ENCODE measurements at regions not wholly inside any gene's neighbourhood (a gene's known extent, or its start where the extent isn't known, plus 50 kb on each side); places are given as distances from the start of the nearest gene placed in this dataset.
"Not testable (repeated sequence)": the region's sequence is repeated elsewhere in the genome, so short reads cannot be mapped to it uniquely, and the experiment has no call there.

DNA sequence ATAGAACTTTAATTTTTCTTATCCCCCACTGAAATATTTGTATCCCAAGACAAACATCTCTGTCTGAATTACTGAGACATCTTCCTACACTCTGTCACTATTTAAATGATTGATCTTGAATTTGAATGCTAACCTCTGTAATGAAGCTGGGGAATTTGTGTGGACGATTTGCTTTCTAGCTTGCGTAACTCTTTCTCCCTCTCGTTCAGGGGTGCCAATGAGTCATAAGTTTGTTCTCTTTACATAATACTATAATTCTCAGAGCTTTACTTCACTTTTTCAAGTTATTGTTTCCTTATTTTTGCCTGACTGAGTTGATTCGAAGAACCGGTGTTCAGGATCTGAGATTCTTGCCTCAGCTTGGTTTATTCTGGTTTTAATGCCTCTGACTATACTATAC lies 783.3 kb upstream of the CADM2 start:
- no peak for DNase-seq (ENCODE audit: insufficient read length, low spot score)
- FAIRE-seq = no peak

DNA sequence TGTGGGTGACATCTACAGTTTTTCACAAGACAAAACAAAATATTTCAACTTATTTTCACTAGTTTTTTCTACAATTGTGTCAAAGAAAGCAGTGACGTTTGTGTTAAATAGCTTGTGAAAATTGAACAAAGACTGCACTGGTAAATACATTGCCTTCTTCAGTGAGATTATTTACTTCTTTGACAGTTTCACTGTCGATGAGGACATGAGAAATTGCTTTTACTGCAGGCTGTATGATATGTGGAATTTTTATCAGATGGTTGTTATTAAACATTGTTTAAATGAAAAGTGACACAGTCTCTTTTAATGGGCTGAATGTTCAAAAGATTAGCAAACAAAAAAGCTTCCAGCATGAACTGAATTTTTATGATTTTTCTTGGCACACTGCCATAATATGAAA lies 773.9 kb upstream of the CADM2 start:
- FAIRE-seq (no peak), DNase-seq (ENCODE audit: insufficient read length, low spot score) (peak; percentile 1)

DNA sequence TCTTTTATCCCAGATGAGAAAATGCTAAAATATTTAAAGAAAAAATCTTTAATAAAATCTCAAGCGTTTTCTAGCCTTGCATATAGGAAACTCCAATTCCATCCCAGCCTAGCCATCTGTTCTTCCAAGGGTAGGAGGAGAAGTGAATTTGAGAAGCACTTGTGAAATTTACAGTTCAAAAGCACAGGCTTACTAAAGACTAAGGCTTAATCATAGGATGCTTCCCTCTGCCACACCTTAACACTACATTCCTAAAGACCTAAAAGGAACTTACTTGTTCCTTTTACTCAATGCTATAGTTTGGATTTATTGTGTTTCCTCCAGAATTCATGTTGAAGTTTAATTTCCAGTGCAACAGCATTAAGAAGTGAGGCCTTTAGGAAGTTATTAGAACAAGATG lies 764.8 kb upstream of the CADM2 start:
- no peak for DNase-seq (ENCODE audit: insufficient read length, low spot score)
- FAIRE-seq = no peak

DNA sequence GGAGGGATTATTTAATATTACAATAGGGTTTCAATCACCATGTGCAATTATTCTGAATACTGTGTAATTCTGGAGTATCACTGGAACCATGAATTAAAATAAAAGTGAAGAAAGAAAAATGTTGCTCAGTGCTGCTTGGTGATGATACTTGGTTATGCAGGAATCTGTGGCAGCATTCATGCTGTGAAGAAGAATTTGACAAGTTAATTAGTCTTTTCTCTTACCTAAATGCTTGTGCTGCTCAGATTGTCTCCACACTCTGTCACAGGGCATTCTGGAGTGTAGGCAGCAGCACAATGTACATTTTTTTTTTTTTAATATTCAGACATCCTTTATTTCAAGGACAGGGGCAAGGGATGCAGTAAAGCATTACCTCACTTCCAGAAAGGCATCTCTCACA lies 749.3 kb upstream of the CADM2 start:
- no peak for FAIRE-seq
- DNase-seq (ENCODE audit: insufficient read length, low spot score) = no peak

DNA sequence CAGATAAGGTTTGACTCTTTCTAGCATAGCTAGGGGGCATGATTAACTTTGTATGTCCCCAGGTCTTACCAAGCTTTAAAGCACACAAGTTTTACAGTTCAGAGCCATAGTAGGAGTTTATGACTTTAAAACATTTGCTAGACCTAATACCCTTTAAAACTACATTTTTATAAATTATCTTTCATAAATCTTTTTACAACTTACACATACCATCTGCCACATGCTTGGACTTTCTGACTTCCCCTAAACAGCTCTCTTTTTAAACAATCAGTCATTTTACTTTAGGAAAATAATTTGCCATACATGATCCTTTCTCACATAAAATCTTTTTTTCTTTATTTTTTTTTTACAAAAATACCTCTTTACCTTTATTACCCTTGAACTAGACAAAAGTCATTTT lies 735.3 kb upstream of the CADM2 start:
- no peak for DNase-seq (ENCODE audit: insufficient read length, low spot score)
- no peak for FAIRE-seq

DNA sequence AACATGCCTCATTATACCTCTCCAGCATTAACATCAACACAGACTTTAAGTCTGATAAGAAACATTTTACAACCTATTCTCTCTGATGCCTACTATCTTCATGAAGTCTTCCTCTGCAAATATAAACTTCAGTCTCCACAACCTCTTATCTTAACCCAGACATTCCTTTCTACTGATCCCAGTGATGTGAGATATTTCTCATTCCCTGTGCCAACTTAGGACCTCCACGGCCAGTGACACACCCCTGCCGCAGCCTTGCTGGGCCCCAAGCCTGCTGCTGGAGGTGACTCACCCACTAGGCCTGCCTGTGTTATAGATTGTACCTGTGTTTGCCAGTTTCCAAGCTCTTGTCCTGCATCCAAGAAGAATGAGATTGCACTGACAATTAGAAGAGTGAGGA lies 734.5 kb upstream of the CADM2 start:
- DNase-seq (ENCODE audit: insufficient read length, low spot score) (no peak), FAIRE-seq (no peak)

DNA sequence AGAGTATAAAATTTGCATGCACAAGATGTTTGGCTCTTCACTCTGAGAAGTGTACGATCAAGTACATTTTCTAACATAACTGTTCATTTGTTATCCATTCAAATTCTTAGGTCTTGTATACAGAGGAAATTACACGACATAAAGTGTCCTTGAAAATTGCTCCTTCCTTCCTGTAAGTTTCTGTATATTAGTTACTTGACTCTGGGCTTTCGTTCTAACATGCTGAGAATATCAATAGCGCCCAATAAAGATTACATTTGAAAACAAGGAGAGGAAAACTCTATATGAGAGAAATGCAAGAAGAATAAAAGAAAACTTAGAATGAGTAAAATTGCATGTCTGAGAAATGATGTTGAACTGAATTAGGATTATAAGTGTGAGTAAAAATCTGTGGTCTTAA lies 722.5 kb upstream of the CADM2 start:
- no peak for FAIRE-seq
- DNase-seq (ENCODE audit: insufficient read length, low spot score) = no peak

DNA sequence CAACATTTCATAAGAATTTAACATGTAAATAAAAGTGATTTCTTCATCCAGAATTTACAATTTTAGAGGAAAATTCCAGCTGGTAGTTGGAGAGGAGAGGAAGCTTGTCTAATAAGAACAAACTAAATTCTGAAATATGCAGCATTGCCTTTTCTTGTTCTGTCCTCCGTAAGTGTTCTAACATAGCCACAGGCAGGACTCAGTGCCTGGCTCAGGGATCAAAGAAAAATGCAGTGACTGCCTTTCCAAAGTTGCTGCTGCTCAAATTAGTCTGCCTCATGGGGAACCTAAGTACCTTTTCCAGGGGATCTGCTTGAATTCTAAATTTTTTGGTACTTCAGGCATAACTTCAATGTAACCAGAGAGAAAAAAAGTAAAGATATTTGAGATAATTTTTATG lies 713.0 kb upstream of the CADM2 start:
- no peak for DNase-seq (ENCODE audit: insufficient read length, low spot score)
- no peak for FAIRE-seq

DNA sequence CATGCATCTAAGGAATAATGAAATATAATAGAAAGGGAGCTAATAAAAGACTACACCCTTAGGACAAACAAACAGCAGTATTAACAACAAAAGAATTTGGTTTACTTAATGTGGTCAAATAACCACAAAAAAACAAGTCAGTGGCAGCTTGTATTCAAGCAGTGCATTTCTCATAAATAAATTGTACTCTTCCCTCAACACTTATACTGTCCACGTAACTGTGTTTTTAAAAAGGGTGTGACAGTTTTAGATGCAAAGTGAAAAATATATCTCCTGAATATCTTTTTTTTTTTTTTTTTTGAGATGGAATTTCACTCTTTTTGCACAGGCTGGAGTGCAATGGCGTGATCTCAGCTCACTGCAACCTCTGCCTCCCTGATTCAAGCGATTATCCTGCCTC lies 698.2 kb upstream of the CADM2 start:
- FAIRE-seq = no peak
- DNase-seq (ENCODE audit: insufficient read length, low spot score) = no peak

DNA sequence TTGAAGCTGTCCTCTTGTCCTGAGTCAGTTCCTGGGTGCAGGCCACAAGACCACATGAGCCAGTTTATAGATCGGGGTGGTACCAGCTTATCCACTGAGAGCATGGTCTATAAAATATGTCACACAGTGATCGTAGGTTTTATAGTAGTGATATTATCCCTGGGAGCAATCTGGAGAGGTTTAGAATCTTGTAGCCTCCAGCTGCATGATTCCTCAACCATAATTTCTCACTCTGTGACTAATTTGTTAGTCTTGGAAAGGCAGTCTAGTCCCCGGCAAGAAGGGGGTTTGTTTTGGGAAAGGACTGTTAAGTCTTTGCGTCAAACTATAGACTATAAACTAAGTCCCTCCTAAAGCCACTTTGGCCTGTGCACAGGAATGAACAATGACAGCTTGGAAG lies 693.0 kb upstream of the CADM2 start:
- FAIRE-seq (no peak), DNase-seq (ENCODE audit: insufficient read length, low spot score) (no peak)

DNA sequence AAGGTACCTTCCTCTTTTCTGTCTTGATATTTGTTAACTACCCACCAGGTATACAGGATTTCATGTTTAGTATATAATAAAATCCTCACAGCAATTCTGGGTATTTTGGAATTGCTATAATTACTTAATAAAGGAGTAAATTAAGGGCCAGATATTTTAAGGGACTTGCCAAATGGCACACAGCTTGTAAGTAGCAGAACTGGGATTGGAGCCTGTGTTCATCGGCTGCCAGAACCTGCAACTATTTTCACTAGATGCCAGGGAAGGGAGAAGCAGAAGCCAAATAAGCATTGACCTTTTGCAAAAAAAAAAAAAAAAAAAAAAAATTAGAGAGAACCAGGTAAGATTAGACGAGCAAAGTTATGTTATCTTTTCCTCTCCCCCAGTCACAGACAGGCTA lies 683.3 kb upstream of the CADM2 start:
- DNase-seq (ENCODE audit: insufficient read length, low spot score) = no peak
- FAIRE-seq = no peak

DNA sequence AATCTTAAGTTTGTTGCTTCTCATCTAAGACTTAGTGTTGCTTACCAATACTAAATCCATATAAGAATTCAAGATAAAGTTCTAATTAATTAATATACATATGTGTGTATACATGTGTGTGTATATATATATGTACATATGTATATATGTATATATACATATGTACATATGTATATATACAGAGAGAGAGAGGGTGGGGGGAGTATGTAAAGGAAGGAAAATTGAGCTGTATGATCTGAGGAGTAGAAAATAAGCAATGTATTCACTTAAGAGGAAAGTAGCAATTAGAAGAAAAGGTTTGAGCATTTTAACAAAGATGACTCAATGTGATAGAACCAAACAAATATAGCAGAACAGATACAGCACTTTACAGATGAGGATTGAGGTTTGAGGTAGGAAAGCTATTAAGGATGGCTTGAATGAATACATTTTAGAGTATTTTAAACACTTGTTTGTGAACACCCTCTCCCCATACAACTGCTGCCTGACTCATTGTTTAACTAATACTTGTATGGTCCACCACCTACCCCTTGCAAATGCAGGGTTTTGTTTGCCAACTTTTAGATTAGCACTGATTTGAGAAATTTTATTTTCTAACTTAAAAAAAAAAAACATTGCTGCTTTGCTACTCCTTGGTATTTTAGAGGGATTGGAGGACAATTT lies 681.1 kb upstream of the CADM2 start:
- FAIRE-seq (no peak), DNase-seq (ENCODE audit: insufficient read length, low spot score) (no peak)

DNA sequence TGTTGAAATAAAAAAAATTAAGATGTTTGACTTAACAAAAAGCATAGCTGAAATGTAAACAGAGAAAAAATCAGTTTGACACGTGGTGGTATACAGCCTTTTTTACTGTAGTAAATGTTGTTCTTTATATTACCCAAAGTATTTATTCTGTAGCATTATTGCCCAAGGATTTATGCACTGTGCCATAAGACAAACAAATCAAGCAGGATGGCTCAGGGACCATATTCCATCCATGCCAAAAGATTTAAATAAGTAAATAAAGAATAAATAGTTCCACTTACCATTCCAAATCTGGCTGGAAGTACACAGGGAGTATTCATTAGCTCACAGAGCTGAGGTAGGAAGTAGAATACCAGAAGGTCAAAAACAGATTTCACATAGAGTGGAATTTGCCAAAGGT lies 666.7 kb upstream of the CADM2 start:
- DNase-seq (ENCODE audit: insufficient read length, low spot score) (no peak), FAIRE-seq (no peak)

DNA sequence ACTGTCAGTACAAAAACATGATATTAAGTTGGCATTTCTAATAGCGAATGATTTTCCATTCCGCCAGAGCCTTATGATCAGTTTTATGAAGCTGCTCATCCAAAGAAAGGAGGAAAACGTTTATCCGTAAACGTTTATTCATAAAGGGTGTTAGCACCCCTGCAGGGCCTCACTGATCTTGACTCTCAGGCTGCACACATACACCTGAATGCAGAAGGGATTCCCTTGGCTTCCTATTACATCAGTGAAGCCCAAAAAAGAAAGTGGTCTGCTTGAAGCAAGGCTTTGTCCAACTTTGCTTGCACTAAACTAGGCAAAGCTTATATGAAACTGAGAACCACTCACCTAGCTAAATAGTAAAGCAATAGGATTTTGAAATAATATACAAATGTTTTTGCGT lies 659.5 kb upstream of the CADM2 start:
- FAIRE-seq (no peak), DNase-seq (ENCODE audit: insufficient read length, low spot score) (no peak)

DNA sequence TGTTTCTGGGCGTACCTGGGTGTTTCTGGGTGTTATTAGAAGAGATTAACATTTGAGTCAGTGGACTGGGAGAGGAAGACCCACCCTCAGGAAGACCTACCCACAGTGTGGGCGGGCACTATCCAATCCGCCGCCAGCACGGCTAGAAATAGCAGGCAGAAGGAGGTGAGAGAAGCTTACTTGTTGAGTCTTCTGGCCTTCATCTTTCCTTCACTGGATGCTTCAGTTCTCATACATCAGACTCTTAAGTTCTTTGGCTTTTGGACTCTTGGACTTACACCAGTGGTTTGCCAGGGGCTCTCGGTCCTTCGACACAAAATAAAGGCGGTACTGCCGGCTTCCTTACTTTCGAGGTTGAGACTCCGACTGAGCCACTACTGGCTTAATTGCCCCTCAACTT lies 654.6 kb upstream of the CADM2 start:
- FAIRE-seq = no peak
- DNase-seq (ENCODE audit: insufficient read length, low spot score) = no peak

DNA sequence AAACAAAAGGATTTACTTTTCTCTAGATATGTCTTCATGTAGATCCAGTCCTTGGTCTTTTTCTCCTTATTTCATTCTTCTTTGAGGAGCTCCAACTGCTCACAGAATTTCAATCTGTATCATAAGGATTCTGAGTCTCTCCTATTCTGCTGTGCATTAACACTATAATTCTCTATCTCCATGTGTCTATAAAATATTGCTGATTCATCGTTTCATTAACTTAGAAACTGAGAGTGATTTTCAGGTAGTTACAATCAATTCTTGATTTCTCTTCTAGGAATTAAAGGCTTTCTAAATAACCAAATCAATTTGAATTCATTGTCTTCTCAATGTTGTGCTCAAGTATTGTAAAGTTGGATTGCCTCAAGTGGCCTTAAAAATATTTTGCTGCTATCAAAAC lies 651.5 kb upstream of the CADM2 start:
- no peak for DNase-seq (ENCODE audit: insufficient read length, low spot score)
- FAIRE-seq = no peak

DNA sequence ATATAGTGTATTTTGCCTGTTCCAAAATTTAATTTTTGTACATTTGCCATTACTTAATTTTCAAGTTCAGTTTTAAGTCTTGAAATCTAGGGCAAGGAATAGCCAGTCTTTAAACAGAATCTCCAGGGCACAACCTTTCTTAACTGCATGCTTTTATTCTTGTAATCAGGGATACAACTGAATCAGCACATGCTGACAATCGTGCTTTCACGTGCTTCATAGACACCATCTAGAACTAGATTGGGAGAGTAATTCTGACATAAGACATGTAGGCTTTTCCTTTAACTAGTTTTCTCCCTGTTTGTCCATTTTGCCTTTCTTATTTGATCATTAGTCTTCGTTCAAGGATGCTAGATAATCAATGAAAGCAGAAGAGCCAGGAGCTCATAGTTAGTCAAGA lies 650.4 kb upstream of the CADM2 start:
- FAIRE-seq (no peak), DNase-seq (ENCODE audit: insufficient read length, low spot score) (no peak)

DNA sequence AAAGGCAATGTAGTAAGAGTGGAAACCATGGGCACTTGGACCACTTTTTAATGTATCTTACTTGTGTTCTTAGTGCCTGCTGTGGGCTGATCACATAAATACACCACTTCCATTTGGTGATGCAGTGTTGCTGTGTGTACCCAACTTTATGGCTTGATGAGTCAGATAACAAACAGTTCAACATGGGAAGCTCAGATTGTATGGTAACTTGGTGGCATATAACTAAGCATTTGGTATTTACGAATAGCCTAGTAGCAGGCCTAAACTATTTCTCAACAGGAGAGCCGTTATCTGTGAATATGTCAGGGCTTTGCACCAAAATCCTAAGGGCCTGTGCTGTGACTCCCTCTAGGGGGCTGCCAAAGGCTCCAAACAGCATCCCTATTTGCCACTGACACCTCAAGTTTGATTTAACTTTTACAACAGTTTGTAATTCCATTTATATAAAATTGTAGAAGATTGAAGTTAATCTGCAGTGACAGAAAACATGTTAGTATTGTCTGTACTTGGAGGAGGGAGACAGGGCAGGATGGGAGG lies 640.4 kb upstream of the CADM2 start:
- no peak for DNase-seq (ENCODE audit: insufficient read length, low spot score)
- FAIRE-seq = no peak

DNA sequence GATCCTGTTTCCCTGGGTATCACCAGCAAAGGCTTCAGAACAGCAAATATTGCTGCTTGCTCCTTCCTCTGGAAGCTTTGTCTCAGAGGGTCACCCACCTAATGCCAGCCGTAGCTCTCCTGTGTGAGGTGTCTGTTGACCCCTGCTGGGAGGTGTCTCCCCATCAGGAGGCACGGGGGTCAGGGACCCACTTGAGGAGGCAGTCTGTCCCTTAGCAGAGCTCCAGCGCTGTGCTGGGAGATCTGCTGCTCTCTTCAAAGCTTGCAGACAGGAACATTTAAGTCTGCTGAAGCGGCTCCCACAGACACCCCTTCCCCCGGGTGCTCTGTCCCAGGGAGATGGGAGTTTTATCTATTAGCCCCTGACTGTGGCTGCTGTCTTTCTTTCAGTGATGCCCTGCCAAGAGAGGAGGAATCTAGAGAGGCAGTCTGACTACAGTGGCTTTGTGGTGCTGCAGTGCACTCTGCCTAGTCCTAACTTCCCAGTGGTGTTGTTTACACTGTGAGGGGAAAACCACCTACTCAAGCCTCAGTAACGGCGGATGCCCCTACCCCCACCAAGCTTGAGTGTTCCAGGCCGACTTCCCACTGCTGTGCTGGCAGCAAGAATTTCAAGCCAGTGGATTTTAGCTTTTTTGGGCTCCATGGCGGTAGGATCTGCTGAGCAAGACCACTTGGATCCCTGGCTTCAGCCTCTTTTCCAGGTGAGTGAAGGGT lies 593.1 kb upstream of the CADM2 start:
- DNase-seq (ENCODE audit: insufficient read length, low spot score); FAIRE-seq: not testable (repeated sequence)

All from HTR-8/SVneo (cell line).